CD14-positive monocyte (primary cell): ENCODE measurements at regions not wholly inside any gene's neighbourhood (a gene's known extent, or its start where the extent isn't known, plus 50 kb on each side); places are given as distances from the start of the nearest gene placed in this dataset.
"Not testable (repeated sequence)": the region's sequence is repeated elsewhere in the genome, so short reads cannot be mapped to it uniquely, and the experiment has no call there.

ENCODE experiments used
- DNase-seq, 3 donors: peaks; one replicate each; pipeline ENCODE4 v3.0.0-alpha.2; 2011 to 2022
- H2AFZ ChIP-seq: 2 replicates; pipeline ENCODE4 v1.6.0; 2012; ENCODE audit warnings: mild to moderate bottlenecking, low read depth, low read length, inconsistent platforms; ENCODE audit not compliant: insufficient read depth, poor library complexity, severe bottlenecking
- H3K27ac ChIP-seq, 2 donors: 1 replicate in 1 of 2; 2 replicates in 1 of 2; pipeline ENCODE4 v1.5.1; 2012 to 2013; ENCODE audit warnings: low read length in 2 of 2, control low read depth in 1 of 2, inconsistent platforms in 1 of 2, low read depth in 1 of 2, mild to moderate bottlenecking in 1 of 2
- H3K27me3 ChIP-seq, 2 donors: one replicate each; pipeline versions ENCODE4 v1.6.0 to v1.6.1; 2011 to 2013; ENCODE audit warnings: low read length in 2 of 2; ENCODE audit not compliant: control insufficient read depth in 2 of 2, insufficient read depth in 2 of 2
- H3K36me3 ChIP-seq, 2 donors: replicated peaks in 1 of 2; 1 replicate in 1 of 2; 2 replicates in 1 of 2; pipeline versions ENCODE4 v1.5.1 to v1.6.1; 2012 to 2013; ENCODE audit warnings: low read length in 2 of 2, control low read depth in 1 of 2, inconsistent platforms in 1 of 2, mild to moderate bottlenecking in 1 of 2; ENCODE audit not compliant: insufficient read depth in 2 of 2, control insufficient read depth in 1 of 2
- H3K4me1 ChIP-seq, 2 donors: 1 replicate in 1 of 2; 2 replicates in 1 of 2; pipeline versions ENCODE4 v1.5.1 to v1.6.1; 2012 to 2013; ENCODE audit warnings: low read length in 2 of 2, control low read depth in 1 of 2, inconsistent platforms in 1 of 2, mild to moderate bottlenecking in 1 of 2, moderate library complexity in 1 of 2; ENCODE audit not compliant: insufficient read depth in 2 of 2, control insufficient read depth in 1 of 2
- H3K4me2 ChIP-seq: replicated peaks from 2 replicates; pipeline ENCODE3; 2012; ENCODE audit warnings: low read length, moderate library complexity, mild to moderate bottlenecking; ENCODE audit not compliant: poor library complexity, severe bottlenecking; ENCODE audit errors: extremely low read depth
- H3K4me3 ChIP-seq, 3 experiments: fragments of 200-600 bp in 1 of 3; sonication (generic) in 1 of 3; replicated peaks in 1 of 3; 1 replicate in 2 of 3; 2 replicates in 1 of 3; pipeline ENCODE4 v1.5.1; 2011 to 2013; ENCODE audit warnings: low read length in 3 of 3, mild to moderate bottlenecking in 3 of 3, control low read depth in 2 of 3, low read depth in 2 of 3, inconsistent platforms in 1 of 3, moderate library complexity in 1 of 3
- H3K79me2 ChIP-seq: 2 replicates; pipeline ENCODE4 v1.6.0; 2012; ENCODE audit warnings: mild to moderate bottlenecking, control low read depth, inconsistent platforms, low read length, moderate library complexity; ENCODE audit not compliant: insufficient read depth
- H3K9ac ChIP-seq: 2 replicates; pipeline ENCODE4 v1.6.0; 2017; ENCODE audit warnings: low read length, mild to moderate bottlenecking; ENCODE audit not compliant: insufficient read depth, poor library complexity, severe bottlenecking
- H3K9me3 ChIP-seq, 2 donors: replicated peaks in 1 of 2; 1 replicate in 1 of 2; 2 replicates in 1 of 2; pipeline versions ENCODE4 v1.5.1 to v1.6.1; 2012 to 2013; ENCODE audit warnings: low read length in 2 of 2, control low read depth in 1 of 2; ENCODE audit not compliant: control insufficient read depth in 1 of 2, insufficient read depth in 1 of 2
- H4K20me1 ChIP-seq: 2 replicates; pipeline ENCODE4 v1.6.0; 2012; ENCODE audit warnings: mild to moderate bottlenecking, low read length, control low read depth, moderate library complexity; ENCODE audit not compliant: insufficient read depth
- H3K27ac Mint-ChIP-seq, 7 donors: one replicate each; pipeline ENCODE4 v1.8.0; 2020; ENCODE audit warnings: mild to moderate bottlenecking in 7 of 7, mixed read lengths in 7 of 7, moderate library complexity in 6 of 7, inconsistent platforms in 2 of 7
- H3K27me3 Mint-ChIP-seq, 3 donors: one replicate each; pipeline ENCODE4 v1.8.0; 2021 to 2022; ENCODE audit warnings: low read depth in 3 of 3, mild to moderate bottlenecking in 3 of 3, mixed read lengths in 3 of 3, moderate library complexity in 3 of 3, inconsistent platforms in 1 of 3
- H3K36me3 Mint-ChIP-seq, 2 donors: one replicate each; pipeline ENCODE4 v1.8.0; 2020; ENCODE audit warnings: mixed read lengths in 2 of 2, inconsistent platforms in 1 of 2, mild to moderate bottlenecking in 1 of 2
- H3K4me1 Mint-ChIP-seq: one replicate; pipeline ENCODE4 v1.8.0; 2020; ENCODE audit warnings: mild to moderate bottlenecking, mixed read lengths
- H3K4me3 Mint-ChIP-seq, 2 donors: one replicate each; pipeline ENCODE4 v1.8.0; 2020; ENCODE audit warnings: mild to moderate bottlenecking in 2 of 2, mixed read lengths in 2 of 2, moderate library complexity in 1 of 2
- H3K9me3 Mint-ChIP-seq, 7 donors: one replicate each; pipeline ENCODE4 v1.8.0; 2020 to 2022; ENCODE audit warnings: mixed read lengths in 7 of 7, mild to moderate bottlenecking in 6 of 7, moderate library complexity in 6 of 7, inconsistent platforms in 2 of 7
- WGBS: methylation state at CpG from one replicate; pipeline ENCODE4 v1.1.5; 2013; ENCODE audit warnings: missing lambda C conversion rate; ENCODE audit not compliant: insufficient coverage; 5-methylcytosine and 5-hydroxymethylcytosine counted together
- intact Hi-C, 2 donors: fragments of 100-400 bp; cut with micrococcal nuclease; formaldehyde crosslinking; loops; one replicate each; pipeline versions ENCODE4 v1.15.0 to v1.15.1; 2023
- TF ChIP-seq, protein P1 (sequence below): fragments of 200-600 bp; IDR thresholded peaks from one replicate; pipeline ENCODE4 v1.8.0; 2022; ENCODE audit warnings: antibody characterized with exemption, mild to moderate bottlenecking

DNA sequence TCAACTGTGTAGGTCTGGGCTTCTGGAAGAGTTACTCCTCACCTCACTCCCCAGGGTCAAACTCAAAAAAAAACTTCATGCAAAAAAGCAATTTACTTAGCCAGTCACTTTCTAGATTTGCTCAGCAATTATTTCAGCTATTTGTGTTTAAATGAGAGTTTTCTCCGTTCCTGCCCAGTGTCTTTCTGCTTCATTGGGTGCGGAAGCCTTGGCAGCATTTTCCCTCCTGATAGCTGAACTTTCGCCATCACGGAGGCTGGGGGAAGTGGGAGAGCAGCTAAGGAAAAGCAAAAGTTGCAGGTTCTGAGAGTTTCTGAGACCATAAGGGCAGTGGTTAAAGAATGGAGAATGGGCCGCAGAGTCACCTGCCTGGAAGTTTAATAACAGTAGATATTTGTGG, 287.1 kb upstream of the DYNLRB2 start:
- no peaks in the 10 kb centered on the region for H3K79me2 ChIP-seq
- no peaks in the 10 kb centered on the region for H4K20me1 ChIP-seq
- H3K9me3 Mint-ChIP-seq, result peaks cover 0 to 3% (median 2%) of the 10 kb centered on the region in 7 donors
- no peaks in the 10 kb centered on the region for H3K4me1 ChIP-seq
- 91% methylated on average over 3 of the region's 5 CpGs for WGBS
- intact Hi-C loops, result no loop called here
- H3K27ac Mint-ChIP-seq, result no peak overlapping the region
- H3K27me3 ChIP-seq, result no peaks in the 10 kb centered on the region
- peaks cover 4 to 7% of the 10 kb centered on the region in 2 donors for H3K9me3 ChIP-seq
- no peak overlapping the region for H2AFZ ChIP-seq
- TF ChIP-seq, protein P1, sequence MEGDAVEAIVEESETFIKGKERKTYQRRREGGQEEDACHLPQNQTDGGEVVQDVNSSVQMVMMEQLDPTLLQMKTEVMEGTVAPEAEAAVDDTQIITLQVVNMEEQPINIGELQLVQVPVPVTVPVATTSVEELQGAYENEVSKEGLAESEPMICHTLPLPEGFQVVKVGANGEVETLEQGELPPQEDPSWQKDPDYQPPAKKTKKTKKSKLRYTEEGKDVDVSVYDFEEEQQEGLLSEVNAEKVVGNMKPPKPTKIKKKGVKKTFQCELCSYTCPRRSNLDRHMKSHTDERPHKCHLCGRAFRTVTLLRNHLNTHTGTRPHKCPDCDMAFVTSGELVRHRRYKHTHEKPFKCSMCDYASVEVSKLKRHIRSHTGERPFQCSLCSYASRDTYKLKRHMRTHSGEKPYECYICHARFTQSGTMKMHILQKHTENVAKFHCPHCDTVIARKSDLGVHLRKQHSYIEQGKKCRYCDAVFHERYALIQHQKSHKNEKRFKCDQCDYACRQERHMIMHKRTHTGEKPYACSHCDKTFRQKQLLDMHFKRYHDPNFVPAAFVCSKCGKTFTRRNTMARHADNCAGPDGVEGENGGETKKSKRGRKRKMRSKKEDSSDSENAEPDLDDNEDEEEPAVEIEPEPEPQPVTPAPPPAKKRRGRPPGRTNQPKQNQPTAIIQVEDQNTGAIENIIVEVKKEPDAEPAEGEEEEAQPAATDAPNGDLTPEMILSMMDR, result no peak
- no peaks in the 10 kb centered on the region for H3K4me1 Mint-ChIP-seq
- no peak overlapping the region for H3K9ac ChIP-seq
- no peak overlapping the region for H3K4me3 Mint-ChIP-seq
- H3K27me3 Mint-ChIP-seq, result peaks cover 0 to 2% (median 0%) of the 10 kb centered on the region in 3 donors
- no peaks in the 10 kb centered on the region for H3K36me3 Mint-ChIP-seq
- H3K4me3 ChIP-seq, result no peak overlapping the region
- no peak overlapping the region for H3K27ac ChIP-seq
- no peak overlapping the region for H3K4me2 ChIP-seq
- H3K36me3 ChIP-seq, result no peaks in the 10 kb centered on the region
- DNase-seq, result no peak

DNA sequence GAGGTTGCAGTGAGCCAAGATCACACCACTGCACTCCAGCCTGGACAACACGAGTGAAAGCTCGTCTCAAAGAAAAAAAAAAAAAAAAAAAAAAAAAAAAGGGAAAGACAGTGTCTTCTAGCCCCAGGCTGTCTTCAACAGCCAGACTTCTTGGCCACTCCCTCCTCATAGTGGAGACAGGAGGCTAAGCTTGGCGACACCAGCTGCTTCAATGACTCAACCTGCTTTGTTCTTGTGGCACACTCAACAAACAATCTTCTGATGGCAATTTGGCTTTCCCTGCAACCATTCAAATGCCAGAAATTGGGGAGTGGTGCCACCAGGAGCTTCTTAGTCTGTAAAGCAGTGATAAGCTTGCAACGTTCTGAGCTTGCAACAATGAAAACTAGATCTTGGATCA, 290.4 kb upstream of the DYNLRB2 start:
- Mint-ChIP-seq H3K36me3 (no peaks in the 10 kb centered on the region), H3K4me3 (no peak overlapping the region), H3K9me3 (peaks cover 0 to 3% (median 2%) of the 10 kb centered on the region in 7 donors), H3K27me3 (peaks cover 0 to 2% (median 0%) of the 10 kb centered on the region in 3 donors), H3K27ac (no peak overlapping the region), H3K4me1 (no peaks in the 10 kb centered on the region)
- Histone ChIP-seq H3K9ac (no peak overlapping the region), H3K27ac (no peak overlapping the region), H2AFZ (no peak overlapping the region), H3K9me3 (peaks cover 4 to 7% of the 10 kb centered on the region in 2 donors), H3K4me2 (no peak overlapping the region), H3K36me3 (no peaks in the 10 kb centered on the region), H3K27me3 (no peaks in the 10 kb centered on the region), H3K4me1 (no peaks in the 10 kb centered on the region), H3K4me3 (no peak overlapping the region), H3K79me2 (no peaks in the 10 kb centered on the region), H4K20me1 (no peaks in the 10 kb centered on the region)
- intact Hi-C loops, result no loop called here
- TF ChIP-seq, protein P1, result no peak
- 75% methylated on average over 1 of the region's 4 CpGs for WGBS
- no peak for DNase-seq

DNA sequence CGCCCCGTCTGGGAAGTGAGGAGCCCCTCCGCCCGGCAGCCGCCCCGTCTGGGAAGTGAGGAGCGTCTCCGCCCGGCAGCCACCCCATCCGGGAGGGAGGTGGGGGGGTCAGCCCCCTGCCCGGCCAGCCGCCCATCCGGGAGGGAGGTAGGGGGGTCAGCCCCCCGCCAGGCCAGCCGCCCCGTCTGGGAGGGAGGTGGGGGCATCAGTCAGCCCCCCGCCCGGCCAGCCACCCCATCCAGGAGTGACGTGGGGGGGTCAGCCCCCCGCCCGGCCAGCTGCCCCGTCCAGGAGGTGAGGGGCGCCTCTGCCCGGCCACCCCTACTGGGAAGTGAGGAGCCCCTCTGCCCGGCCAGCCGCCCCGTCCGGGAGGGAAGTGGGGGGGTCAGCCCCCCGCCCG, 297.5 kb upstream of the DYNLRB2 start:
- H2AFZ ChIP-seq, H3K36me3 ChIP-seq, H3K4me1 Mint-ChIP-seq, intact Hi-C loops, H3K9ac ChIP-seq, H3K27ac ChIP-seq, H3K27me3 Mint-ChIP-seq, H4K20me1 ChIP-seq, H3K4me3 ChIP-seq, H3K9me3 ChIP-seq, H3K27ac Mint-ChIP-seq, H3K36me3 Mint-ChIP-seq, H3K27me3 ChIP-seq, H3K79me2 ChIP-seq, H3K4me2 ChIP-seq, H3K4me3 Mint-ChIP-seq, DNase-seq, H3K4me1 ChIP-seq: not testable (repeated sequence)
- H3K9me3 Mint-ChIP-seq, result peaks cover 2 to 18% (median 14%) of the 10 kb centered on the region in 7 donors
- whole genome bisulfite sequencing, result no CpG with 5 or more reads among the region's 30 CpGs
